SIG-M5 treated with dmso at 0.1 percent for 504 hours (cell line): ENCODE measurements at regions not wholly inside any gene's neighbourhood (a gene's known extent, or its start where the extent isn't known, plus 50 kb on each side); places are given as distances from the start of the nearest gene placed in this dataset.
A peak's percentile ranks its signal among the peaks of the same experiment; 100 is the strongest.
"Not testable (repeated sequence)": the region's sequence is repeated elsewhere in the genome, so short reads cannot be mapped to it uniquely, and the experiment has no call there.

Source experiments
- DNase-seq: peaks from one replicate; lab custom pipeline; 2025; ENCODE audit not compliant: unreplicated experiment; lab: John Stamatoyannopoulos, UW

DNA sequence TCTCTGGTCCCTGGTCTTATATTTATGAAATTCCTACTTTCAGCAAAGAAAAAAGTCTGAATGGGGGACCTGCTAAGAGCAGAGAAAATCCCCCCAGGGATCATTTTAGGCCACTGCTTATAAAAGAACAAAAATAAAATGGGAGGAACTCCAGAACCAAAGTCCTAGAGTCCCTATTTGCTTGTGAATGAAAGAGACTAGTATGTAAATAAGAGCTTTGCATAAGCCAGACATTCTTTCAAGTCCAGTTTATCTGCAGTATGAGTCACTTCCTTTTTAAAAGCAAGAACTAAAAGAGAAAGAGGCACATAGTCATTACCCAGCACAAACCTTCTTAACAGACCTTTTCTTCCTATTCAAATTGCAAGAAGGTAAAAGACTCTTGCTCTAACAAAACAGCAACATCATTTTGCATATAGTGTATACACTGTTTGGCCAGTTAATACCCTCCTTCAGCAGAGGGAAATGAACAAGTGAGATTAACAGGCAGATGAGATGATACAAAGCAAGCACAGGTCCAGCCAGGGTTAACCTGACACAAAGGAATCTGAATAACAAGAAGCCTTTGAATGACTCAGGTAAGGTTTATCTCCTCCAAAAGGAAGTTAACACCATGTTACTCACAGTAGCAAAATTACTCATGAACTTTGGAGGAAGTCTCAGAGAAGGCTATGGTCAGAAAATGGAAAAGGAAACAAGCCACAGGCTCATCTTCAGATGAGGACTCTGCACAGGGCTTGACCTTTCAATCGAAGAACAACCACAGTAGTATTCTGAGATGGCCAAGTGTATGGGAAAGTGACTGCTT lies 87.3 kb downstream of the PHLDA1 start:
- peak; percentile 93 for DNase-seq

DNA sequence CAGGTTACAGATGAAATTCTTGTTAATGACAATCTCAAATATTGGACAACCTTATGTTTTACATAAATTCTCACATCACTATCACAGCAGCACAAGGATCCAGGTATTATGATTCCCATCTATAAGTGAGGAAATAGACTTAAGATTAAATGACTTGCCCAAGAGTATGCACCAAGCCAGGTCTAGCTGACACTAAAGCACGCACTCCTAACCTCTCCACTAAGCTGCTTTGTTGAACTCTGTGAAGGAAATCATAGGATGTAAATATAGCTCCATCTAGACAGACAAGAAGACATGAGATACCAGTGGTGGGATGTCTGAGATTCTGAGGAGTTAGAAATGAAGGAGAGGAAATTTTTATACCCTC lies 87.9 kb downstream of the PHLDA1 start:
- DNase-seq = no peak

DNA sequence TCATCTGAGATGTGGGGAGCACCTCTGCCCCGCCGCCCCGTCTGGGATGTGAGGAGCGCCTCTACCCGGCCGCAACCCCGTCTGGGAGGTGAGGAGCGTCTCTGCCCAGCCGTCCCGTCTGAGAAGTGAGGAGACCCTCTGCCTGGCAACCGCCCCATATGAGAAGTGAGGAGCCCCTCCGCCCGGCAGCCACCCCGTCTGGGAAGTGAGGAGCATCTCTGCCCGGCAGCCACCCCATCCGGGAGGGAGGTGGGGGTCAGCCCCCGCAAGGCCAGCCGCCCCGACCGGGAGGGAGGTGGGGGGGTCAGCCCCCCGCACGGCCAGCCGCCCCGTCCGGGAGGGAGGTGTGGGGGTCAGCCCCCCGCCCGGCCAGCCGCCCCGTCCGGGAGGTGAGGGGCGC lies 89.9 kb downstream of the PHLDA1 start:
- DNase-seq = not testable (repeated sequence)

DNA sequence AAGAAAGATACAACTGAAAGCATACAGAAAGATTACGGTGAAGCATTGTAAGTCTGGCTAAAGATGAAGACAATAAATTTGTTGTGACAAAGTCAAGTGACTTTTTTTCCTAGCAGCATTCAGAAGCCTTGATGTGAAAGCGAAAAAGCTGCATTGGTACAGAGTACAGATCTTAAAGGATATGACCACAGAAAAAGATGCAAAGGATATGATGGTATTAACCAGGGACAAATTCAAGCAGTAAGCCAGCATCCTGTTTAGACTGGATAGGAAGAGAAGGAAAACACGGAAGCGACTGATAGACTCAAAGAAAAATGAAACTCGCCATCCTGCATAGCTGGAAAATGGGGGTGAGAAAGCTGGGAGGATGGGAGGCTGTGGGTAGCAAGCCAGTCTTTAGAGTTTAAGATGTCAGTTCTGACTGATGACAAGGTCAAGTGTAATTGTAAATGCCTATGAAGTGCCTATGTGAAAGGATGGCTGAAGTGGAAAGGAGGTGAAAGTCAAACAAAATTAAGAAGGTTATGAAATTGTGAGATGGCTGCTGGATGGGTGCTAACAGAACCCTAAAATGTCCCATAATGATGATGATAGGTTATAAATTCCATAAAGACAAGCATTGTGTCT lies 92.4 kb downstream of the PHLDA1 start:
- DNase-seq = no peak

DNA sequence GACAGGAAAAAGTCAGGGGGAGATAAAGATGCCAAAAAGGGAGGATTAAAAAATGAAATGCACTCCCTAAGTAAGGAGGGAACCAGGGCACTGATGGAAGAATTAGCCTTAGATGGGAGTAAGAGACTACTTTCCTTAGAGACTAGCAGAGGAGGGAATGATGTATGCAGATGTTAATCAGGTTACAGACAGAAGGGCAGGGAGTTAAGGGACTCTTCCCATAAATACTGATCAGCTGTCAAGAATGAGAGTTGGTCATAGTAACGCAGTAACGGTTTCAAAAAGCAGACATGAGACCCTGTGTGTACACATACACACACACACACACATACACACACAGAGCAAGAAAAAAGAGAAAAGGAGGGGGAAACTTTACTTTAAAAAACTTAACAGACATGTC lies 93.4 kb downstream of the PHLDA1 start:
- DNase-seq = no peak

DNA sequence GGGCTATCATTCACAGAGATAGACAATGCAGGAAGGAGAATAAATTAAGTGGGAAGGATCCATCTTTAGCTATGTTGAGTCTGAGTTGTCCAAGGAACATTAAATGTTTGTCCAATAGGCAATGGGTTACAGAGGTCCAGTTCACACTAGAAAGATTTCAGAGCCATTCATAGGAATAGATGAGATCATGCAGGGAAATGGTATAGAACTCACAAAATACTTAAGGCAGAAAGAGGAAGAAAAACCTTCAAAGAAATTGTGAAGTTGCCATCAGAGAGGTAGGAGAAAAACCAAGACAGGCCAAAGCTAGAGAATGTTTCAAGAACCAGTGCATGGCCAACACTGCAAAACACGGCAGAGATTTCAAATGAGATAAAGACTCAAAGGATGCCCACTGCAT lies 94.1 kb downstream of the PHLDA1 start:
- DNase-seq = no peak

DNA sequence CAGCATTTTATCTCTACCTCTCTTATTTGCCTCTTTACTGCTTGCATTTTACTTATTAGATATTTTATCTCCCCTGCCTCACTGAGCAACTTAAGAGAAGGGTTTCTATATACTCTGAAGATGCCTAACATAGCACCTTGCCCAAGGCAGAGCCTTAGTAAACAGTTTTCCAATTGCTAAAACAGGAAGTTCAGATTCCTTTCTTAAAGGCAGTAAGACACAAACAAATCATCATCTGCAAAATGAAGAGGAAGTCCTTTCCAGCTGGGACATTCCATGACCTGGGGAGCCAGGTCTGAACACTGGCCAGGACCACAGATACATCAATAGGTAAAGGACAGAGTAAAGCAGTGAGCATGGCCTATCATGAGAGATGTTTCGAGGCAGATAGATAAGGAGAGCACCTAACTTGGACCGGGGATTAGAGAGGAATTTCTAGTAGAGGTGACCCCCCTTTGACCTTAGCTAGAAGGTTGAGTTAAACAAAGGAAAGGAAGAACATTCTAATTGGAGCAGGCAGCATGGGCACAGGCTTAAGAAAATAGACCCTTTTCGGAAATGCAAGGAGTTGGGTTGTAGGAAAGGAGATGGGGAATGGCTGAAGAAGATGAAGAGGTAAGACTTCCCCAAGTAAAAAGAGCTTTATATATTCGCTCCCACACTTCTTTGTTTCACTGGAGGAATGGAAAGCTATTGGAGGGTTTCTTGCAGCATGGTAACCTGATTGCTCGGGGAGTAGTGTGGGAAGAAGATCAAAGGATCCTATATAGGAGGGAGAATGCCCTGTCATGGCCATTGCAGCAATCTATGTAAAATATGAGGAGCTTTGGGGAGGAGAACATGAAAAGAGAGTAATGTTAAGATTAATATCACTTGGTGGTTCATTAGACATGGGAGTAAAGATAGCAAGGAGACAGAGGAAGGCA lies 94.8 kb downstream of the PHLDA1 start:
- no peak for DNase-seq

DNA sequence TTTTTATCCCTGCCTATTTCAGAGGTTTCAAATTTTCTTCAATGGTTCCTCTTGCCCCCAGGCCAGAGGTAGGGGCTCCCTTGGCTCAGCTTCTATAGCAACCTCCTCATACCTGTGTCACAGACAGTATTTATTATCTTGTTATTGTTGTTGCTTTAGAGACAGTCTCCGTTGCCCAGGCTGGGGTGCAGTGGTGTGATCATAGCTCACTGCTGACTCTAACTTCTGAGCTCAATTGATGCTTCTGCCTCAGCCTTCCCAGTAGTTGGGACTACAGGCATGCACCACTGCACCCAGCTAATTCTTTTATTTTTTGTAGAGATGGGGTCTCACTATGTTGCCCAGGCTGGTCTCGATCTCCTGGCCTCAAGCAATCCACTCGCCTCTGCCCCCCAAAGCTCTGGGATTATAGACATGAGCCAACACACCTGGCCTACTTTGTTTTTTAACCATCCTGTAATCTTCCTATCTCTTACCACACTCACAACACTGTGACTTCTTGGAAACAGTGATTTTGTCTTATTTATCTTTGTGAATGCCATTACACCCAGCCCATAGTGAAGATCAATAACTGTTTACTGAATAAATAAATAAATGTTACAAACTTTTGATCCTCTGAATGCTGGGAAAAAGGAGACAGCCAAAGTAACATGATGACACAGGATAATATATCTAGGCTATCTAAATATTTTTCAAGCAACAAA lies 95.9 kb downstream of the PHLDA1 start:
- DNase-seq = no peak

DNA sequence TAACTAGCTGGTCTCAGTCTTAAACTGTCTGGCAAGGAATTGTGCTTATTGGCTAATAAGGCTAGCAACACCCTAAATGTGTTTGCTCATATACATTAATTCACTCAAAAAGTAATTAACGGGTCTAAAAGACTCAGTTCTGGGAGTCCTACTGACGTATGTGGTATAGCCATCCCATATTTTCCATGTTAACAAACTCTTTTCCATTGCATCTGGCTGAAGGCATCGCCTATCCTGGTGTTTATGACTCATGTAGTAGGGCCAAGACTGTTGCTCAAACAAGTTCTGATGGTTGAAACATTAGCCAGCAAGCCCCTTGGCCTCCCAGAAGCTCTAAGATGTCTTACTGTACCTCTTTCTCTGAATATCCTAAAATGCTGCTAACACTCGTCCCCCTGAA lies 98.5 kb downstream of the PHLDA1 start:
- DNase-seq = no peak

DNA sequence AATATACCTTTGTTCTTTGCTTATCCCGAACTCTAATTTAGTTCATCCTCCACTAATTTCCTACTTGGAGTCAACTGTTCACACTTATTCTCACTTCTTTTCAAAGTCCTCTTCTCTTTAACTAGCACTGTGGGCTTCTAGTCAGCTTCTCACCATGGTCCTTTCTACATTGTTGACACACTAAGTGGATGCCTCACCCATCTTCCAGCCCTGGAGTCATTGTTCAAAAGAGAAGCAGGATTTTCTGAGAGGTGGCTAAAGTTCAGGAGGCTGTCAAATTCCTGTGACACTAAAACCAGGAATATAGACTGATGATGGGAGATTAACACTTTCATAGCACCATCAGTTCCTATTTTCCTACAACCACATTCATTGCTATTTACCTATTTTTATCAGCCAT lies 99.3 kb downstream of the PHLDA1 start:
- no peak for DNase-seq

DNA sequence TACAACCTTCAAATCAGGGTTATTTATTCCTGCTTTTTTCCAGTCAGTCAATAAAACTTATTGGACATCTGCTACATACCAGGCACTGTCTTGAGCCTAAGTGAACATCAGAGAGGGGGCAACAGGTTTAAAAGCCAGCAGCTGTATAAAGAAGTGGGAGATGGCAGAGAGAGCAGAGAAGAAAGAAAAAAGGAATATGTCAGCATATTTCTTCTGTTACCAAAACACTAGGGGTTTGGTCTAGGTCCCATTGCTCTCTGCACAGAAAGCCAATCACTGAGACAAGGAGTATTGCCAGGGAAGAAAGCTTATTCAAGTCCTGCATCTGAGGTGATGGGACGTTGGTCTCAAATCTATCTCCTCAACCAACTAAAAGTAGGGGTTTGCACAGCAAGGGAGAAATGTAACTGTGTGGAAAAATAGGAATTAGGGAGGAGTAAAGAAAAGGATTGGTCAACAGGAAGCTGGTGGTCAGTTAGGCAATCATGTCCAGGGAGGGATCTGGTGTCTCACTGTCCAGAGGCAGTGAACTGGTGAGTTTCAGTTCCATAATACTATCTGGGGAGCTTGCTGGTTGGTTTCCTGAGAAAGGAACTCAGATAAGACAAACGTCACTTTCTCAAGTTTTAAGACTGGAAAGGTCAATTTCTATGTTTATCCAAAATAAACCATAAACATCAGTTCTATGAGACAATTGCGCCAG lies 107.5 kb downstream of the PHLDA1 start:
- no peak for DNase-seq

DNA sequence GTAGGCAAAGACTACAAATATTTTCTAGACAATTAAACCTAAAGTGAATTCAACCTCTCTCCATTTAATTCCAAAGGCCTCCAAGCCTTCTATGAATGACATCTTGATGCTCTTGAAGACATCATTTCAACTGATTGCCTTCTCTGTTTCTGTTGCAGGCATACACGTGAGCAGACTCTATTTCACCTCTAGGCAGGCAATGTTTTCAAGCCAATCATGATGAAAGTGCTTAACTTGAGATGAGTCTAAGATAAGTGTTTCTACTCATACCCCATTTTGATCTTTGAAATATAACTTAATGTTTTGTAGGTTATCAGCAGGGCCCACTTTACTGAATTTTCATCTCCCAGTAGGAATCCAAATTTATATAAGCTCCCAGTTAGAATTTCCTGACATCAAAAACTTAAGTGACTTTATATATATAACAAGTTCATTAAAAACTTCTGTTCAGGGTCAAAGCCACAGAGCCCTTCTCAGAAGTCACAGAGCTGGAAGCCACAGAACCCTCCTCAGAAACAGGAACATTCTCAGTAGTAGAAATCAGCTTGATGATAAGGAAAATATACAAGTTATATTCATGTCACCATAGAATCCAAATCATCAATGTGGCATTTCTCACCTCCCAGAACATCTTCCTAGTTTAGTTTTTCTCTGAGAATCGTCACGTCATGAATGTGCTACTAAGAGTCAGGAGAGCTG lies 108.5 kb downstream of the PHLDA1 start:
- DNase-seq = no peak

DNA sequence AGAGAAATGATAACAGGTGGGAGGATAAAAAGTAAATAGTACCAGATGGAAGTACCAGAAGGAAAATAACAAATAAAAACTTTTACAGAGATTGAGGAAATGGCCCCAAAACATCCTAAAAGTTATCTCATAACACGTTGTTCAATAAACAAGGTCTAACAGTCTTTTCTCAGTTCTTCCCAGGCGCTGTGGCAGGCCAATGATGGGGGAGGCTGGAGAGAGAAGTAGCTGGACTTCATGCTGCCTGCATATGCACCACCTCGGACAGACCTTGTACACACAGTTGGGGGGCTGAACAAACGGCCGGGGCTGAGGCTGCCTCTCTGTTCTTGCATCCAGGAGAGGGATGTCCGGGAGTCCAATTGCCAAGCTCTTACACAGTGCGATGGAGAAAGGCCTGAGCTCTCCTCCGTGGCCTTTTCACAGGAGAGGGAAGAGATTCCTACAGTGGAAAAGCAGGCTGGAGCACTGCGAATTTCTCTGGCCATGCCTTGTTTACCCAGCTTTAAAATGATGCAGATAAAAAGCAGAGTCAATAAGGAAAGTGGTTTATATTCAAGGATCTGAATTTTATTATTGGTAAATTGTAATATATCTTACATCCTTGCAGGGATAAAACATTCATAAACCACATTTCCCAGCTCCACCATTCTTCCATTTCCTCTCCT lies 109.8 kb downstream of the PHLDA1 start:
- no peak for DNase-seq

DNA sequence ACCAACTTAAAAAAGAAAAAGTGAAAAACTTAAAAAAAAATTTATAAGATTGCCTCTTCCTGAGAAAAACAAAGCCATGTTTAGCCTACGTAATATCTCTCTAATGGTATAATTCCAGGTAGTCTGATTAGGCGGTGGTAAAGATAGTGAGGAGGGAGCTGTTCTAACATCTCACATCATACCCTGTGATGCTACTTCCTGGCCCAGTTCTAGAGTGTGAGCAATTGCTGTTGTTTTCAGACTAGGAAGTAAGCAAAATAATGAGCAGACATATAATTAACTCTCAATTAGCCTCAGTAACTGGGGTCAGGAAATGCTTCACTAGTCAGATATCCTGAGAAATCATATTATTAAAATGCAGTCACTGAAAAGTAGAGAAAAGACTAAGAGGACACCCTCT lies 113.9 kb downstream of the PHLDA1 start:
- no peak for DNase-seq

DNA sequence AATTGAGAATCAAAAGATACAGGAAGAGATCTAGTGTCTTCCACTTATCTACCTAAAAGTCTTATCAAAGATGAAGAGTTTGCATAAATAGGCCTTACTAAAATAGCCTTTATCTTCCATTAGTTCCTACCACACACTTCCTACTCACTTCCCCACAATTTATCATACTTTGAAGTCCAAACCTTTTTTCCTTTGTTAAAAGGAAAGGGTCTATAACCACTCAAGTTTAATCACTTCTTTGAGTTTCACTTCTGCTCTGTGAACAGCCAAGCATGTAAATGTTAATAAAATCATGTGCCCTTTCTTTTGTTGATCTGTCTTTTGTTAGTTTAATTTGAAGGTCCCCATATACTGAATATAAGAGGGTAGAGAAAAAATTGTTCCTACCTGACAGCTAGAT lies 114.5 kb downstream of the PHLDA1 start:
- peak; percentile 16 for DNase-seq

DNA sequence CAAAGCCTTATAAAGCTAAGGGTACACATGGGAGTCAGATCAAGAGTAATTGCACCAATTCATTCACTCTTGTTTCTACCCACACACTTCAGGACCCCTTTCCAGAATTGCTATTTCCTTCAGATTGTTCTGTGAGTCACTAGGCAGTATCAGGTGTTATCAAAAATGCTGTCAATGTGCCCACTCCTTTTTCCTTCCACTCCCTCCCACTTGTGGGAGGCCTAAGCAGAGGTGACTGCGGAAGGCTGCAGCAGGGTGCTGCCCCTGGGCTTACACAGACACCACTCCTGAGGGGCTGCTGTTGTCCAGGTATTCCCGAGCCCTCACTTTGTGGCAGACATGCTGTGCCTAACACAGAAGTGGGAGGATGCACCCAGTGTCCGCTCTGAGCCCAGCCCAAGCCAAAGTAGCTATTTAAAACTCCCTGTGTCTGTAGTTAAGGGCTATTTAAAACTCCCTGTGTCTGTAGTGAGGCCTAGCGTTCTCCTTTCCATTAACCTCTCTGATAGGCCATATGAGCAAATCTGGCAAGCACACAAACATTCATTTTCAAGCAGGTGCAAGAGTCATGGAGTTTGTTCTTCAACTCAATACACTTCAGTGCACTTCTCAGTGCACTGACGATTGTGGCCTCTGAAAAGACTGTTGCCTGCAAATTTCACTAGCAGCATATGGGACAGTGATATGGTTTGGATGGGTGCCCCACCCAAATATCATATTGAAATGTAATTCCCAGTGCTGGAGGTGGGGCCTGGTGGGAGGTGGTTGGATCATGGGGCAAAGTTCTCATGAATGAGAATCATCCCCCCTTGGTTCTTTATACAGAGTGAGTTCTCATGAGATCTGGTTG lies 117.8 kb downstream of the PHLDA1 start:
- DNase-seq = no peak

DNA sequence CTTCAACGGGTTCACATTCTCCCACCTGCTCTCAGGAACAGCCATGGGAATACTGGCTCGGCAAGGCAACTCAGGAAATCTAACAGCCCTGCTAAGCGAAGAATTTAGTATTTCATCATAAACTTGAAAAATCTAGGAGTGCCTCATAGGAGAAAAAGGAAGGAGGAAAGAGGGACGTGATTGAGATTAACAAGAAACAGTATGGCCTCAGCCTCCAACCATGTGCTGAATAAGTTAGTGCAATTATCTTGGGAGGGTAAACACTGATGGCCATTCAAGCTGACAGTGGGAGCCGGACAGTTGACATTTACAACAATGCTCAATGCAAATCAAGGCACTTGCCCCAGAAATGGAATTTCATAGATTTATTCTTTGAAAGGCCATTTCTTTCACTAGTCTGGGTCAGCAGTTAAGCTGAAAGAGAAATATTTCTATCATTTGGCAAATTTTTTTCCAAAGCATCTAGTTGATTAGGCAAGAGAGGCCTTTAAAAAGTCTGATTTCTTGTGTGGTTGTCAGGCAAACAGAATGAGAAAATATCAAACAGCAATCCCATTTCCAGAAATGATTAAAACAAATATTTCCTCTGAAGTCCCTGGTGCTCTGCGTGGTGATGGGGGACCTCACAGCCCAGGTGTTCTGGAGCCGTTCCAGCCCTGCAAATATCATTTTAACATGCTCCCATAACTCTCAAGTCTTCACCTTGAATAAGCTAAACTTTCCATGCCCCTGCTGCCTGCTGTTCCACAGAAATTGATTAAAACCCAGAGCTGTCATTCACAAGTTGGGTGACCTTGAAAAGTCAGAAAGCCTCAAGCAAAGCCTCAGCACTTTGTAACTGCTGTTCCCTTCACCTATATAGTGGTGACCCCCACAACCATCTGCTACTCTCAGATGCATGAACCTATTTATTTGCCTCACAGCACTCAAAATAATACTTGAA lies 121.6 kb downstream of the PHLDA1 start:
- no peak for DNase-seq
